Sigmoid colon (tissue), 4 donors: ENCODE measurements at regions not wholly inside any gene's neighbourhood (a gene's known extent, or its start where the extent isn't known, plus 50 kb on each side); places are given as distances from the start of the nearest gene placed in this dataset.

Source experiments
- POLR2A ChIP-seq, 2 donors: fragments of 450-650 bp; IDR thresholded peaks; one replicate each; pipeline ENCODE4 v1.6.1; 2016; ENCODE audit warnings: antibody characterized with exemption in 2 of 2, mild to moderate bottlenecking in 2 of 2, moderate library complexity in 2 of 2
- POLR2AphosphoS5 ChIP-seq, 4 donors: sonication (generic); formaldehyde crosslinking; IDR thresholded peaks; one replicate each; pipeline ENCODE4 v1.6.1; 2017; ENCODE audit warnings: antibody characterized with exemption in 4 of 4
- TF ChIP-seq, protein P1 (sequence below), 4 experiments: fragments of 450-650 bp in 3 of 4; fragments of 200-600 bp in 1 of 4; IDR thresholded peaks; one replicate each; pipeline ENCODE4 v1.5.1; 2016 to 2019; ENCODE audit warnings: antibody characterized with exemption in 4 of 4, mild to moderate bottlenecking in 3 of 4, moderate library complexity in 2 of 4

DNA sequence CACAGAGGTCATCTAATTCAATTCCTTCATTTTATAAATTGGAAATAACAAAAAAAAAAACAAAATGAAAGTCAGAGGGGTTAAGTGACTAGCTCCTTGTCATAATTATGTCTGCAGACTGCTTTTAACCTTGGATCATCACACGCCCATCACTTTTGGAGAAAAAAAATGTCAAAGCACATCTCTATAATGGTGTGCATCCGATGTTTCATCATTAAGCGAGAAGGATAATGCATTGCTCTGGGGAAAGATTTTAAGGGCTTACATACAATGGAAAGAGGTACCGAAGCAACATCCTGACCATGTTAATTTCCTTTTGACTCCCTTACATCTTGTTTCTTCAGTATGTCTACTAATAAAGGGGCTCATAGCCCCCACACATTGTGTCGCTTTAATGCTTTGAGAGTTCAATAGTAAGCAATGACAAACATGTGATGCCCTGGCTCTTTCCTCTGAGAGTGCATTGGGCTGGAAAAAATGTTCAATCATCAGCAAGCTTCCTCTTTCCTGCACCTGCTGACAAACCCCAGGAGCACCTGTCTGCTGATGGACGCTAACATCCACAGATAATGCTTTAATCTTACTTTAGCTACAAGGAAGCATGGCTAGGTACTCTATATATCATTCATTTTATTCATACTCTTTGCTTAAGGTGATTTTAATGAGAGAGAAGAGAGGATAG lies 242.2 kb downstream of the SMARCA2 start:
- no peak for TF ChIP-seq POLR2A (IDR thresholded peaks at IDR 0.05)
- no peak for TF ChIP-seq POLR2AphosphoS5 (IDR thresholded peaks at IDR 0.05)
- TF ChIP-seq, protein P1, sequence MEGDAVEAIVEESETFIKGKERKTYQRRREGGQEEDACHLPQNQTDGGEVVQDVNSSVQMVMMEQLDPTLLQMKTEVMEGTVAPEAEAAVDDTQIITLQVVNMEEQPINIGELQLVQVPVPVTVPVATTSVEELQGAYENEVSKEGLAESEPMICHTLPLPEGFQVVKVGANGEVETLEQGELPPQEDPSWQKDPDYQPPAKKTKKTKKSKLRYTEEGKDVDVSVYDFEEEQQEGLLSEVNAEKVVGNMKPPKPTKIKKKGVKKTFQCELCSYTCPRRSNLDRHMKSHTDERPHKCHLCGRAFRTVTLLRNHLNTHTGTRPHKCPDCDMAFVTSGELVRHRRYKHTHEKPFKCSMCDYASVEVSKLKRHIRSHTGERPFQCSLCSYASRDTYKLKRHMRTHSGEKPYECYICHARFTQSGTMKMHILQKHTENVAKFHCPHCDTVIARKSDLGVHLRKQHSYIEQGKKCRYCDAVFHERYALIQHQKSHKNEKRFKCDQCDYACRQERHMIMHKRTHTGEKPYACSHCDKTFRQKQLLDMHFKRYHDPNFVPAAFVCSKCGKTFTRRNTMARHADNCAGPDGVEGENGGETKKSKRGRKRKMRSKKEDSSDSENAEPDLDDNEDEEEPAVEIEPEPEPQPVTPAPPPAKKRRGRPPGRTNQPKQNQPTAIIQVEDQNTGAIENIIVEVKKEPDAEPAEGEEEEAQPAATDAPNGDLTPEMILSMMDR (IDR thresholded peaks at IDR 0.05) = no peak
